NT2/D1 (cell line): ENCODE measurements at regions not wholly inside any gene's neighbourhood (a gene's known extent, or its start where the extent isn't known, plus 50 kb on each side); places are given as distances from the start of the nearest gene placed in this dataset.

Experiments
- YY1 ChIP-seq: IDR thresholded peaks from 2 replicates; pipeline ENCODE4 v1.6.1; 2011; ENCODE audit not compliant: insufficient read length, insufficient read depth
- ZNF274 ChIP-seq: IDR thresholded peaks from 2 replicates; pipeline ENCODE4 v1.6.1; 2011; ENCODE audit warnings: mild to moderate bottlenecking, low read depth, low read length

GRCh38 chr7:10646194-10646593, 327.5 kb upstream of the PHF14 start:
- TF ChIP-seq YY1 (no peak), ZNF274 (no peak)
